T-cell (primary cell): ENCODE measurements at regions not wholly inside any gene's neighbourhood (a gene's known extent, or its start where the extent isn't known, plus 50 kb on each side); places are given as distances from the start of the nearest gene placed in this dataset.
"Not testable (repeated sequence)": the region's sequence is repeated elsewhere in the genome, so short reads cannot be mapped to it uniquely, and the experiment has no call there.

Source experiments
- ATAC-seq, 4 experiments: fragments of 200-7000 bp in 3 of 4; fragments of 150-1000 bp in 1 of 4; cut with Tn5 transposase; replicated peaks in 1 of 4; 1 replicate in 3 of 4; 2 replicates in 1 of 4; pipeline ENCODE4 v1.10.0; 2021; ENCODE audit warnings: moderate library complexity in 3 of 4, mild to moderate bottlenecking in 2 of 4, moderate number of reproducible peaks in 1 of 4
- CTCF ChIA-PET, 2 donors: fragments of 300-600 bp; sonication (Branson Sonifier 250); formaldehyde crosslinking; loops; one replicate each; lab custom pipeline; 2022; ENCODE audit warnings: antibody characterized with exemption in 2 of 2; lab: Charles Lee
- POLR2A ChIA-PET, 2 donors: fragments of 300-600 bp; sonication (Branson Sonifier 250); formaldehyde crosslinking; loops; one replicate each; lab custom pipeline; 2022; ENCODE audit warnings: antibody characterized with exemption in 2 of 2; lab: Charles Lee
- DNase-seq, 35 experiments: peaks; one replicate each; pipeline versions ENCODE4 v3.0.0 to v3.0.0-alpha.2; 2013 to 2023
- H3K27ac ChIP-seq: one replicate; pipeline ENCODE4 v1.5.1; 2013; ENCODE audit warnings: low read length
- H3K27me3 ChIP-seq, 2 experiments: replicated peaks in 1 of 2; 1 replicate in 1 of 2; 2 replicates in 1 of 2; pipeline versions ENCODE4 v1.6.1 to v1.7.0; 2013; ENCODE audit warnings: low read length in 1 of 2, mixed read lengths in 1 of 2; ENCODE audit not compliant: control insufficient read depth in 2 of 2, insufficient read depth in 2 of 2; ENCODE audit errors: extremely low read depth in 1 of 2
- H3K36me3 ChIP-seq, 2 donors: 1 replicate in 1 of 2; 2 replicates in 1 of 2; pipeline versions ENCODE4 v1.6.1 to v1.7.0; 2013; ENCODE audit warnings: low read length in 1 of 2; ENCODE audit not compliant: control insufficient read depth in 2 of 2, insufficient read depth in 1 of 2; ENCODE audit errors: extremely low read depth in 1 of 2
- H3K4me1 ChIP-seq, 2 experiments: 1 replicate in 1 of 2; 2 replicates in 1 of 2; pipeline versions ENCODE4 v1.6.1 to v1.7.0; 2013; ENCODE audit warnings: low read length in 2 of 2, mixed read lengths in 1 of 2; ENCODE audit not compliant: insufficient read depth in 2 of 2, control insufficient read depth in 1 of 2; ENCODE audit errors: extremely low read depth in 1 of 2
- H3K4me3 ChIP-seq, 2 donors: 1 replicate in 1 of 2; 2 replicates in 1 of 2; pipeline versions ENCODE4 v1.5.1 to v1.7.0; 2013; ENCODE audit warnings: mild to moderate bottlenecking in 2 of 2, low read length in 1 of 2, moderate library complexity in 1 of 2; ENCODE audit not compliant: control insufficient read depth in 1 of 2; ENCODE audit errors: extremely low read depth in 1 of 2
- H3K9me3 ChIP-seq: 2 replicates; pipeline ENCODE4 v1.7.0; 2013
- H3K27ac Mint-ChIP-seq, 2 donors: one replicate each; pipeline ENCODE4 v1.8.0; 2020 to 2021; ENCODE audit warnings: mild to moderate bottlenecking in 2 of 2, mixed read lengths in 2 of 2
- H3K27me3 Mint-ChIP-seq, 2 donors: one replicate each; pipeline ENCODE4 v1.8.0; 2021 to 2022; ENCODE audit warnings: mixed read lengths in 2 of 2
- H3K36me3 Mint-ChIP-seq: one replicate; pipeline ENCODE4 v1.8.0; 2021; ENCODE audit warnings: mixed read lengths
- H3K4me1 Mint-ChIP-seq, 3 donors: one replicate each; pipeline ENCODE4 v1.8.0; 2020 to 2022; ENCODE audit warnings: mixed read lengths in 3 of 3, mild to moderate bottlenecking in 1 of 3
- H3K4me3 Mint-ChIP-seq, 3 donors: one replicate each; pipeline ENCODE4 v1.8.0; 2020 to 2022; ENCODE audit warnings: mild to moderate bottlenecking in 3 of 3, mixed read lengths in 3 of 3, moderate library complexity in 3 of 3
- H3K9me3 Mint-ChIP-seq, 3 donors: one replicate each; pipeline ENCODE4 v1.8.0; 2020 to 2022; ENCODE audit warnings: mixed read lengths in 3 of 3
- WGBS: methylation state at CpG from one replicate; pipeline ENCODE4 v1.1.5; 2013; ENCODE audit warnings: missing lambda C conversion rate; ENCODE audit not compliant: insufficient coverage; 5-methylcytosine and 5-hydroxymethylcytosine counted together

DNA sequence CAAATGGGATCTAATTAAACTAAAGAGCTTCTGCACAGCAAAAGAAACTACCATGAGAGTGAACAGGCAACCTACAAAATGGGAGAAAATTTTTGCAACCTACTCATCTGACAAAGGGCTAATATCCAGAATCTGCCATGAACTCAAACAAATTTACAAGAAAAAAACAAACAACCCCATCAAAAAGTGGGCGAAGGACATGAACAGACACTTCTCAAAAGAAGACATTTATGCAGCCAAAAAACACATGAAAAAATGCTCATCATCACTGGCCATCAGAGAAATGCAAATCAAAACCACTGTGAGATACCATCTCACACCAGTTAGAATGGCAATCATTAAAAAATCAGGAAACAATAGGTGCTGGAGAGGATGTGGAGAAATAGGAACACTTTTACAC is 755.2 kb upstream of the ADGRB3 start:
- CTCF ChIA-PET: not testable (repeated sequence)

GRCh38 chr6:67879105-67879904 is 755.8 kb upstream of the ADGRB3 start:
- H3K4me1 Mint-ChIP-seq, CTCF ChIA-PET, H3K27me3 Mint-ChIP-seq, H3K27ac ChIP-seq, H3K4me1 ChIP-seq, H3K9me3 Mint-ChIP-seq, H3K9me3 ChIP-seq, H3K36me3 Mint-ChIP-seq, H3K27me3 ChIP-seq, H3K4me3 Mint-ChIP-seq, H3K36me3 ChIP-seq, H3K27ac Mint-ChIP-seq, DNase-seq, ATAC-seq, H3K4me3 ChIP-seq, POLR2A ChIA-PET: not testable (repeated sequence)
- no CpG with 5 or more reads among the region's 1 CpG for WGBS

More for the DNA sequence above, 755.2 kb upstream of the ADGRB3 start:
- H3K9me3 Mint-ChIP-seq, H3K4me1 Mint-ChIP-seq, H3K27ac Mint-ChIP-seq, H3K4me1 ChIP-seq, H3K27ac ChIP-seq, POLR2A ChIA-PET, DNase-seq, H3K36me3 Mint-ChIP-seq, ATAC-seq, H3K36me3 ChIP-seq, H3K4me3 Mint-ChIP-seq, H3K9me3 ChIP-seq, H3K27me3 ChIP-seq, H3K4me3 ChIP-seq, H3K27me3 Mint-ChIP-seq: not testable (repeated sequence)
- no CpG with 5 or more reads among the region's 1 CpG for WGBS

GRCh38 chr6:67878216-67878615 is 756.9 kb upstream of the ADGRB3 start:
- H3K9me3 ChIP-seq, H3K4me1 ChIP-seq, H3K27ac ChIP-seq, H3K36me3 Mint-ChIP-seq, H3K27ac Mint-ChIP-seq, ATAC-seq, H3K27me3 Mint-ChIP-seq, H3K36me3 ChIP-seq, H3K27me3 ChIP-seq, CTCF ChIA-PET, H3K4me3 Mint-ChIP-seq, DNase-seq, H3K4me1 Mint-ChIP-seq, POLR2A ChIA-PET, H3K4me3 ChIP-seq: not testable (repeated sequence)
- 81% methylated on average over 3 of the region's 7 CpGs for WGBS
- H3K9me3 Mint-ChIP-seq: peaks cover 5 to 13% (median 12%) of the 10 kb centered on the region in 3 donors

DNA sequence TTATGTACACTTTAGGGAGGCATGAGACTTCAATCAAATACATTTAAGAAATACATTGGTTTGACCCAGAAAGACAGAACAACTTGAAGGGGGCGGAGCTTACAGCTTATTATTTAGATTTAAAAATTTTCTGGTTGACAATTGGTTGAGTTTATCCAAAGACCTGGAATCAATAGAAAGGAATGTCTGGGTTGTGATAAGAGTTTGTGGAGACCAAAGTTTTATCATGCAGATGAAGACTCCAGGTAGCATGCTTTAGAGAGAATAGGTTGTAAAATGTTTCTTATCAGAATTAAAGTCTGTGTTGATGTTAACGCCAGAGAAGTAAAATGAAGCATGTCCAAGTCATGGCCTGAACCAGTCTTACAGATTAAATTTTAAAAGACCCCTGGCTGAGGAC is 757.8 kb upstream of the ADGRB3 start:
- POLR2A ChIA-PET: no interaction called here
- Mint-ChIP-seq H3K4me3 (no peak overlapping the region), H3K27me3 (no peaks in the 10 kb centered on the region), H3K27ac (no peak overlapping the region), H3K36me3 (no peaks in the 10 kb centered on the region), H3K4me1 (no peaks in the 10 kb centered on the region), H3K9me3 (peaks cover 7 to 15% (median 13%) of the 10 kb centered on the region in 3 donors)
- Histone ChIP-seq H3K36me3 (no peaks in the 10 kb centered on the region), H3K27ac (no peak overlapping the region), H3K9me3 (peaks cover 2% of the 10 kb centered on the region), H3K4me1 (no peaks in the 10 kb centered on the region), H3K4me3 (no peak overlapping the region), H3K27me3 (no peaks in the 10 kb centered on the region)
- ATAC-seq: no peak
- CTCF ChIA-PET: no interaction called here
- WGBS: 60% methylated on average over 1 of the region's 2 CpGs
- no peak for DNase-seq

- POLR2A ChIA-PET: no interaction called here
- H3K27me3 Mint-ChIP-seq: no peaks in the 10 kb centered on the region
- H3K9me3 Mint-ChIP-seq: peaks cover 7 to 15% (median 13%) of the 10 kb centered on the region in 3 donors
- H3K27ac ChIP-seq: no peak overlapping the region
- H3K36me3 Mint-ChIP-seq: no peaks in the 10 kb centered on the region
- ATAC-seq (no peak), DNase-seq (no peak)
- H3K4me1 ChIP-seq: no peaks in the 10 kb centered on the region
- no peak overlapping the region for H3K4me3 ChIP-seq
- CTCF ChIA-PET: no interaction called here
- H3K27me3 ChIP-seq: no peaks in the 10 kb centered on the region
- H3K4me3 Mint-ChIP-seq: no peak overlapping the region
- H3K27ac Mint-ChIP-seq: no peak overlapping the region
- H3K9me3 ChIP-seq: peaks cover 2% of the 10 kb centered on the region
- no peaks in the 10 kb centered on the region for H3K36me3 ChIP-seq
- no peaks in the 10 kb centered on the region for H3K4me1 Mint-ChIP-seq
Measured at GRCh38 chr6:67875877-67876383, 759.2 kb upstream of the ADGRB3 start.

DNA sequence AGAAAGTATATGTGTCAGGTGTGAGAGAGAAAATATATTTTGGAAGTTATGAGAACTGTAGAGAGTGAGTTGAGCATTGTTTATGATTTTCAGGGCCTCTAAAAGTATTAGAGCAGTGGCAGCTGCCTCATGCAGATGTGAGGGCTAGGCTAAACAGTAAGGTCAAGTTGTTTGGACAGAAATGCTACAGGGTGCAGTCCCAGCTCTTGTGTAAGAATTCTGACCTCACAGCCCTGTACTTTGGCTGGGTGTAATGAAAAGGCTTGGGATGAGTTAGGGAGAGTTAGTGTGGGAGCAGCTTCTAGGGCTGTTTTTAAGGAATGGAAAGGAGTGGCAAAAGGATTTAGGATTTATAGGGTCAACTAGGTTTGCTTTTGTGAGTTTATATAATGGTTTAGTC is 764.8 kb upstream of the ADGRB3 start:
- no peak overlapping the region for H3K27ac Mint-ChIP-seq
- H3K27me3 Mint-ChIP-seq: no peaks in the 10 kb centered on the region
- no peak overlapping the region for H3K4me3 ChIP-seq
- CTCF ChIA-PET: no interaction called here
- H3K27me3 ChIP-seq: no peaks in the 10 kb centered on the region
- H3K27ac ChIP-seq: no peak overlapping the region
- H3K4me3 Mint-ChIP-seq: no peak overlapping the region
- H3K36me3 ChIP-seq: no peaks in the 10 kb centered on the region
- H3K4me1 ChIP-seq: no peaks in the 10 kb centered on the region
- ATAC-seq: no peak
- H3K4me1 Mint-ChIP-seq: no peaks in the 10 kb centered on the region
- POLR2A ChIA-PET: no interaction called here
- DNase-seq: no peak
- peaks cover 7 to 11% (median 7%) of the 10 kb centered on the region in 3 donors for H3K9me3 Mint-ChIP-seq
- peaks cover 4% of the 10 kb centered on the region for H3K9me3 ChIP-seq
- H3K36me3 Mint-ChIP-seq: no peaks in the 10 kb centered on the region
